ENCODE measurements at regions not wholly inside any gene's neighbourhood (a gene's known extent, or its start where the extent isn't known, plus 50 kb on each side); places are given as distances from the start of the nearest gene placed in this dataset.

GRCh38 chr9:91162311-91162710 lies 199.4 kb downstream of the AUH start:
- no peak overlapping the region for H3K27ac ChIP-seq (ENCODE audit: low read length)
- H3K27me3 ChIP-seq (ENCODE audit: insufficient read depth, low read length, poor library complexity), result no peaks in the 10 kb centered on the region
- TF ChIP-seq CTCF (IDR thresholded peaks at IDR 0.05; ENCODE audit: borderline replicate concordance, extremely low read depth, low read length, poor library complexity, severe bottlenecking) (no peak), EZH2 (IDR thresholded peaks at IDR 0.05; ENCODE audit: borderline replicate concordance, low read depth, low read length, severe bottlenecking) (no peak)
- H3K9ac ChIP-seq (ENCODE audit: low read depth, low read length), result no peak overlapping the region
- no peaks in the 10 kb centered on the region for H3K36me3 ChIP-seq (ENCODE audit: insufficient read depth, low read length)
- no peak for ATAC-seq (ENCODE audit: insufficient read depth, low read depth)
- no peak overlapping the region for H3K4me2 ChIP-seq (ENCODE audit: insufficient read depth, low read length)
- H4K20me1 ChIP-seq (ENCODE audit: insufficient read depth, low read length), result no peaks in the 10 kb centered on the region
- no peak overlapping the region for H2AFZ ChIP-seq (ENCODE audit: low read depth, low read length)
- H3K79me2 ChIP-seq (ENCODE audit: insufficient read depth, low read length), result no peaks in the 10 kb centered on the region
- H3K4me3 ChIP-seq (ENCODE audit: low read depth in 1 of 2, low read length in 2 of 2), result no peak overlapping the region
- no peak for DNase-seq
- peaks cover 25% of the 10 kb centered on the region for H3K4me1 ChIP-seq (ENCODE audit: insufficient read depth, low read length)
- no peaks in the 10 kb centered on the region for H3K9me3 ChIP-seq (ENCODE audit: insufficient read depth, low read length, severe bottlenecking)

GRCh38 chr9:91162784-91163443 lies 198.8 kb downstream of the AUH start:
- Histone ChIP-seq H3K79me2 (ENCODE audit: insufficient read depth, low read length) (no peaks in the 10 kb centered on the region), H3K4me3 (ENCODE audit: low read depth in 1 of 2, low read length in 2 of 2) (no peak overlapping the region), H3K36me3 (ENCODE audit: insufficient read depth, low read length) (no peaks in the 10 kb centered on the region), H3K27me3 (ENCODE audit: insufficient read depth, low read length, poor library complexity) (no peaks in the 10 kb centered on the region), H3K4me1 (ENCODE audit: insufficient read depth, low read length) (peaks cover 25% of the 10 kb centered on the region), H3K27ac (ENCODE audit: low read length) (no peak overlapping the region), H2AFZ (ENCODE audit: low read depth, low read length) (no peak overlapping the region), H3K4me2 (ENCODE audit: insufficient read depth, low read length) (no peak overlapping the region), H3K9ac (ENCODE audit: low read depth, low read length) (no peak overlapping the region), H4K20me1 (ENCODE audit: insufficient read depth, low read length) (no peaks in the 10 kb centered on the region), H3K9me3 (ENCODE audit: insufficient read depth, low read length, severe bottlenecking) (no peaks in the 10 kb centered on the region)
- ATAC-seq (ENCODE audit: insufficient read depth, low read depth) (no peak), DNase-seq (peak; percentile 45)
- TF ChIP-seq CTCF (IDR thresholded peaks at IDR 0.05; ENCODE audit: borderline replicate concordance, extremely low read depth, low read length, poor library complexity, severe bottlenecking) (no peak), EZH2 (IDR thresholded peaks at IDR 0.05; ENCODE audit: borderline replicate concordance, low read depth, low read length, severe bottlenecking) (no peak)

DNA sequence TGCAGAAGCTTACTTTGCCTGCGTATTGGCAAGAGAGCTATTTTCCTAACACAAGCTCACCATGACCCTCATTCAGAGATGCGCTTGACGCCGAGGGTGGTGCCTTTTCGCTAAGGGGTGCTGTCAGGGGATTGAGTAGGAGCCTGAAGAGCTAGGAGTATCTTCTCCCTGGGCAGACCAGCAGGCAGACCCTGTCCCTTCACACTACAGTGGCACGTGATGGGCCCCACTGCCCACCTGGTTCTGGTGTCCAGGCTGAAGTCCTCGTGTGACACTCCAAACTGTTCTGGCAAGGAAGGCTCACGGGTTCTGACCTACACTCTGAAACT lies 198.3 kb downstream of the AUH start:
- Histone ChIP-seq H3K4me2 (ENCODE audit: insufficient read depth, low read length) (no peak overlapping the region), H3K79me2 (ENCODE audit: insufficient read depth, low read length) (no peaks in the 10 kb centered on the region), H2AFZ (ENCODE audit: low read depth, low read length) (no peak overlapping the region), H4K20me1 (ENCODE audit: insufficient read depth, low read length) (no peaks in the 10 kb centered on the region), H3K4me1 (ENCODE audit: insufficient read depth, low read length) (peaks cover 25% of the 10 kb centered on the region), H3K9ac (ENCODE audit: low read depth, low read length) (no peak overlapping the region), H3K27me3 (ENCODE audit: insufficient read depth, low read length, poor library complexity) (no peaks in the 10 kb centered on the region), H3K4me3 (ENCODE audit: low read depth in 1 of 2, low read length in 2 of 2) (no peak overlapping the region), H3K36me3 (ENCODE audit: insufficient read depth, low read length) (no peaks in the 10 kb centered on the region), H3K9me3 (ENCODE audit: insufficient read depth, low read length, severe bottlenecking) (no peaks in the 10 kb centered on the region), H3K27ac (ENCODE audit: low read length) (no peak overlapping the region)
- ATAC-seq (ENCODE audit: insufficient read depth, low read depth) (no peak), DNase-seq (no peak)
- TF ChIP-seq EZH2 (IDR thresholded peaks at IDR 0.05; ENCODE audit: borderline replicate concordance, low read depth, low read length, severe bottlenecking) (no peak), CTCF (IDR thresholded peaks at IDR 0.05; ENCODE audit: borderline replicate concordance, extremely low read depth, low read length, poor library complexity, severe bottlenecking) (no peak)

All from DND-41 (cell line).